Lower lobe of right lung (tissue), 2 donors: ENCODE measurements at regions not wholly inside any gene's neighbourhood (a gene's known extent, or its start where the extent isn't known, plus 50 kb on each side); places are given as distances from the start of the nearest gene placed in this dataset.

Source experiments
- ATAC-seq, 2 donors: fragments of 200-7000 bp; cut with Tn5 transposase; one replicate each; pipeline ENCODE4 v1.9.1; 2020 to 2022; ENCODE audit warnings: mild to moderate bottlenecking in 2 of 2, moderate library complexity in 2 of 2
- DNase-seq: peaks from one replicate; pipeline ENCODE4 v3.0.0-alpha.2; 2020
- H3K27ac ChIP-seq: fragments of 200-600 bp; one replicate; pipeline ENCODE4 v1.8.0; 2022
- H3K27me3 ChIP-seq: fragments of 200-600 bp; one replicate; pipeline ENCODE4 v1.8.0; 2022; ENCODE audit warnings: low read depth
- H3K36me3 ChIP-seq: fragments of 200-600 bp; one replicate; pipeline ENCODE4 v1.8.0; 2022; ENCODE audit warnings: mild to moderate bottlenecking
- H3K4me1 ChIP-seq: fragments of 200-600 bp; one replicate; pipeline ENCODE4 v1.8.0; 2022
- H3K4me3 ChIP-seq: fragments of 200-600 bp; one replicate; pipeline ENCODE4 v1.8.0; 2022; ENCODE audit warnings: mild to moderate bottlenecking
- H3K9me3 ChIP-seq: fragments of 200-600 bp; one replicate; pipeline ENCODE4 v1.8.0; 2022
- CTCF ChIP-seq: fragments of 200-600 bp; IDR thresholded peaks from one replicate; pipeline ENCODE4 v1.8.0; 2022; ENCODE audit warnings: antibody characterized with exemption, mild to moderate bottlenecking
- intact Hi-C: fragments of 100-400 bp; cut with DNase I; formaldehyde crosslinking; loops from one replicate; pipeline ENCODE4 v1.11.0; 2022
- donor health status: DM: no; HTN: yes; CAD: no; lungs with severe emphysema.

DNA sequence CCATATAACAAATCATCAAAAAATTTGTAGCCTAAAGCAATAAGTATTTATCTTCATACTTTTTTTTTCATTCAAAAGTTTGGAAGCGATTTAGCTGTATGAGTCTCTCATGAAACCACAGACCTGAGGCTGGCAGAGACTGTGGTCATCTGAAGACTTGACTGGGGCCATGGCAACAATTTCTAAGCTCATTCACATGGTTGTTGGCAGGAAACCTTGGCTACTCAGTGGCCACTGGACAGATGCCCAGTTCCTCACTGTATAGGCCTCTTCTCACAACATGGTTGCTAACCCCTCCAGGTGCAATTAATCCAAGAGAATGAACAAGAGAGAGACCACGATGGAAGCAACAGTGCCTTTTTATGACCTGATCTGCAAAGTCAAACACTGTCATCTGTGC is 235.9 kb downstream of the BTBD3 start:
- H3K4me1 ChIP-seq, result no peaks in the 10 kb centered on the region
- no peak overlapping the region for H3K27ac ChIP-seq
- no peak overlapping the region for H3K4me3 ChIP-seq
- H3K9me3 ChIP-seq, result no peaks in the 10 kb centered on the region
- no peaks in the 10 kb centered on the region for H3K27me3 ChIP-seq
- H3K36me3 ChIP-seq, result no peaks in the 10 kb centered on the region
- intact Hi-C loops, result no loop called here
- DNase-seq (no peak), ATAC-seq (no peak)
- no peak for TF ChIP-seq CTCF

DNA sequence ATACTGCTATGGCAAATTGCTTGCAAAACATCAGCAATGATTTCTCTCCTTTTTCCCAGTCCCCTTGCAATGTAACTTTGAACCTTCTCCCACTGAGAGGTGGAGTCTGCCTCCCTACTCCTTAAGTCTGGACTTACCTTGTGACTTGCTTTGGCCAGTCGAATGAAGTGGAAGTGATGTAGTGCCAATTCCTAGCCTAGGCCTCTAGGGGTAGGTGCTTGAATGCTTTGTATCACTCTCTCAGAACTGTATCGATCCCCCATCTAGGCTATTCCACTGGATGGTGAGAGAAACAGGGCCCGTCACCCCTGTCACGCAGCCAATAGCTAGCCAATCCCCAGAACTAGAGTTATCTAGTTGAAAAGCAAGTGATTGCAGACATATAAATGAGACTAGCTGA is 238.6 kb downstream of the BTBD3 start:
- no peak for ATAC-seq
- H3K4me3 ChIP-seq, result no peak overlapping the region
- H3K27ac ChIP-seq, result no peak overlapping the region
- no peaks in the 10 kb centered on the region for H3K27me3 ChIP-seq
- H3K4me1 ChIP-seq, result no peaks in the 10 kb centered on the region
- intact Hi-C loops, result no loop called here
- H3K36me3 ChIP-seq, result no peaks in the 10 kb centered on the region
- no peak for TF ChIP-seq CTCF
- H3K9me3 ChIP-seq, result no peaks in the 10 kb centered on the region
- DNase-seq, result no peak

DNA sequence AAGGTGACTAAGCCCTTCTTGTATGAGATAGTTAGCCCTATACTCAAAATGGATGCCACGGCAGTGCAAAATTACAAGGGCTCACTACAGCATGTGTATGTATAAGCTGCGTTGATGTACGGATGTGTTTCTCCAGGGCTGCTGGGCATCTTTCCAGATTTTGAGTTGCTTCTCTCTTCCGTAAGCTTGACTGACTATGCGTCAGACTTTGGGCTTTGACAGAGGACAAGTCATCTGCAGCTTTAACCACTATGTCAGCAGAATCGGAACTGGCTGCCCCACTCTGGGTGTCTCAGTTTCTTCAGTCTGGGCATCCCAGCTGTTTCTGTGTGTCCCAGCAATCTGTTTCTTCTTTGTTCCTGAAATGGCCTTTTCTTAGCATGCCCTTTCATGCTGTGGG is 241.6 kb downstream of the BTBD3 start:
- ATAC-seq (no peak), DNase-seq (no peak)
- no peaks in the 10 kb centered on the region for H3K36me3 ChIP-seq
- TF ChIP-seq CTCF, result no peak
- H3K4me1 ChIP-seq, result no peaks in the 10 kb centered on the region
- no peaks in the 10 kb centered on the region for H3K27me3 ChIP-seq
- no peak overlapping the region for H3K4me3 ChIP-seq
- no peaks in the 10 kb centered on the region for H3K9me3 ChIP-seq
- H3K27ac ChIP-seq, result no peak overlapping the region
- intact Hi-C loops, result no loop called here

DNA sequence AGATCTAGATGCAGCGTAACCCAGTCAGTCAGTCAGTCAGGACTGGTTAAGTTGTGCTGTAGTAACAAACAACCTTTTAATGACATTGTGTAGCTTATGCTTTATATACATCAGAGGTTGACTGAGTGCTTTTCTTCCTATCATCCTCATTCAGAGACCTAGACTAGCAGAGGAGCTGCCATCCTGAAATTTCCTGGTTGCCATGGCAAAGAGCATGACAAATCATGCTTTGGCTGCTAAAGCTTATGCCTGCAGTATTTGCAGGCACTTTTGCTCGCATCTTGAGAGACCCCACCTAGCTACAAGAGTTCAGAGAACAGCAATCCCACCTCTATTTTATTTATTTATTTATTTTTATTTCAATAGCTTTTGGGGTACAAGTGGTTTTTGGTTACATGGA is 244.0 kb downstream of the BTBD3 start:
- Histone ChIP-seq H3K36me3 (no peaks in the 10 kb centered on the region), H3K4me1 (peaks cover 4% of the 10 kb centered on the region), H3K27ac (no peak overlapping the region), H3K9me3 (no peaks in the 10 kb centered on the region), H3K27me3 (no peaks in the 10 kb centered on the region), H3K4me3 (no peak overlapping the region)
- intact Hi-C loops, result no loop called here
- no peak for DNase-seq
- no peak for TF ChIP-seq CTCF
- ATAC-seq, result no peak

GRCh38 chr20:12166053-12166717 is 248.5 kb downstream of the BTBD3 start:
- DNase-seq, result no peak
- Histone ChIP-seq H3K27me3 (no peaks in the 10 kb centered on the region), H3K4me1 (peaks cover 4% of the 10 kb centered on the region), H3K36me3 (no peaks in the 10 kb centered on the region), H3K27ac (no peak overlapping the region), H3K4me3 (no peak overlapping the region), H3K9me3 (peaks cover 9% of the 10 kb centered on the region)
- TF ChIP-seq CTCF, result no peak
- ATAC-seq, result peak; percentile 36 to 52
- intact Hi-C loops, result no loop called here
